ENCODE measurements at regions not wholly inside any gene's neighbourhood (a gene's known extent, or its start where the extent isn't known, plus 50 kb on each side); places are given as distances from the start of the nearest gene placed in this dataset.

DNA sequence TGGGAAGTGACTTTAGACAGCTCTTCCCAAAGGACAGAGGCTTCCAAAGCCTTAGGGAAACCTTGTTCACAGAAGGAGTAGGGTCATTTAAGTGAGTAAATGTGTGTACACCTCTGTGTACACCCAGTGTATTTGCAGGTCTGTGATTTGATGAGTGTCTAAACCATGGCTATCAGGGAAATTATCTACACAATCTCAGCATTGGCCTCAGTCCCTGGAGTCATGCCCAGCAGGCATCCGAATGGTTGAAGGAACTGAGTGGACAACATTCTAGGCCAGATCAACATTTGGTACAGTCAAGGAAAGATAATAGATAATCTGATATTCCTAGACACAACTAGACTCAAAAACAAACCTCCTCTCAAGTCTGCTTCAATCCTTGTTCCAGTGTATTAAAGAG is 258.4 kb upstream of the DAPK1 start:
- Histone ChIP-seq H3K4me1 (ENCODE audit: insufficient read depth) (no peaks in the 10 kb centered on the region), H3K4me3 (no peak overlapping the region), H3K36me3 (replicated peaks; ENCODE audit: insufficient read depth, low read depth) (no peaks in the 10 kb centered on the region), H4K20me1 (ENCODE audit: insufficient read depth, poor library complexity, severe bottlenecking) (no peaks in the 10 kb centered on the region), H3K27me3 (no peaks in the 10 kb centered on the region), H3K27ac (no peak overlapping the region), H2AFZ (no peak overlapping the region), H3K9me3 (ENCODE audit: low read depth) (no peaks in the 10 kb centered on the region), H3K79me2 (no peaks in the 10 kb centered on the region), H3K9me2 (replicated peaks; ENCODE audit: insufficient read depth) (no peaks in the 10 kb centered on the region), H3K4me2 (no peak overlapping the region)
- WGBS (ENCODE audit: low lambda C conversion rate, missing lambda C conversion rate): 89% methylated on average over 1 of the region's 1 CpG
- TF ChIP-seq, protein P1, sequence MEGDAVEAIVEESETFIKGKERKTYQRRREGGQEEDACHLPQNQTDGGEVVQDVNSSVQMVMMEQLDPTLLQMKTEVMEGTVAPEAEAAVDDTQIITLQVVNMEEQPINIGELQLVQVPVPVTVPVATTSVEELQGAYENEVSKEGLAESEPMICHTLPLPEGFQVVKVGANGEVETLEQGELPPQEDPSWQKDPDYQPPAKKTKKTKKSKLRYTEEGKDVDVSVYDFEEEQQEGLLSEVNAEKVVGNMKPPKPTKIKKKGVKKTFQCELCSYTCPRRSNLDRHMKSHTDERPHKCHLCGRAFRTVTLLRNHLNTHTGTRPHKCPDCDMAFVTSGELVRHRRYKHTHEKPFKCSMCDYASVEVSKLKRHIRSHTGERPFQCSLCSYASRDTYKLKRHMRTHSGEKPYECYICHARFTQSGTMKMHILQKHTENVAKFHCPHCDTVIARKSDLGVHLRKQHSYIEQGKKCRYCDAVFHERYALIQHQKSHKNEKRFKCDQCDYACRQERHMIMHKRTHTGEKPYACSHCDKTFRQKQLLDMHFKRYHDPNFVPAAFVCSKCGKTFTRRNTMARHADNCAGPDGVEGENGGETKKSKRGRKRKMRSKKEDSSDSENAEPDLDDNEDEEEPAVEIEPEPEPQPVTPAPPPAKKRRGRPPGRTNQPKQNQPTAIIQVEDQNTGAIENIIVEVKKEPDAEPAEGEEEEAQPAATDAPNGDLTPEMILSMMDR (IDR thresholded peaks at IDR 0.05; ENCODE audit: poor library complexity): no peak
- TF ChIP-seq EZH2 (IDR thresholded peaks at IDR 0.05; ENCODE audit: borderline replicate concordance) (no peak), EZH2phosphoT487 (IDR thresholded peaks at IDR 0.05; ENCODE audit: low read depth, severe bottlenecking, unreplicated experiment) (no peak)
- no peak for DNase-seq (ENCODE audit: low spot score)

- no peak overlapping the region for H3K4me2 ChIP-seq
- no peak overlapping the region for H3K4me3 ChIP-seq
- no peaks in the 10 kb centered on the region for H3K36me3 ChIP-seq (replicated peaks; ENCODE audit: insufficient read depth, low read depth)
- WGBS (ENCODE audit: low lambda C conversion rate, missing lambda C conversion rate): 92% methylated on average over 2 of the region's 2 CpGs
- H3K9me3 ChIP-seq (ENCODE audit: low read depth): no peaks in the 10 kb centered on the region
- no peaks in the 10 kb centered on the region for H3K4me1 ChIP-seq (ENCODE audit: insufficient read depth)
- no peak overlapping the region for H2AFZ ChIP-seq
- H3K9me2 ChIP-seq (replicated peaks; ENCODE audit: insufficient read depth): no peaks in the 10 kb centered on the region
- no peaks in the 10 kb centered on the region for H3K27me3 ChIP-seq
- H3K27ac ChIP-seq: no peak overlapping the region
- no peaks in the 10 kb centered on the region for H3K79me2 ChIP-seq
- no peaks in the 10 kb centered on the region for H4K20me1 ChIP-seq (ENCODE audit: insufficient read depth, poor library complexity, severe bottlenecking)
- no peak for DNase-seq (ENCODE audit: low spot score)
- TF ChIP-seq EZH2 (IDR thresholded peaks at IDR 0.05; ENCODE audit: borderline replicate concordance) (no peak), EZH2phosphoT487 (IDR thresholded peaks at IDR 0.05; ENCODE audit: low read depth, severe bottlenecking, unreplicated experiment) (no peak)
- TF ChIP-seq, protein P1 (IDR thresholded peaks at IDR 0.05; ENCODE audit: poor library complexity): no peak
Observed at GRCh38 chr9:87243602-87244001, 254.1 kb upstream of the DAPK1 start.

GRCh38 chr9:87245271-87245670 is 252.4 kb upstream of the DAPK1 start:
- Histone ChIP-seq H3K4me3 (no peak overlapping the region), H3K36me3 (replicated peaks; ENCODE audit: insufficient read depth, low read depth) (no peaks in the 10 kb centered on the region), H3K27me3 (no peaks in the 10 kb centered on the region), H3K27ac (no peak overlapping the region), H3K4me1 (ENCODE audit: insufficient read depth) (no peaks in the 10 kb centered on the region), H3K79me2 (no peaks in the 10 kb centered on the region), H2AFZ (no peak overlapping the region), H3K9me3 (ENCODE audit: low read depth) (no peaks in the 10 kb centered on the region), H4K20me1 (ENCODE audit: insufficient read depth, poor library complexity, severe bottlenecking) (no peaks in the 10 kb centered on the region), H3K4me2 (peak overlapping the region; percentile 31), H3K9me2 (replicated peaks; ENCODE audit: insufficient read depth) (no peaks in the 10 kb centered on the region)
- no peak for DNase-seq (ENCODE audit: low spot score)
- WGBS (ENCODE audit: low lambda C conversion rate, missing lambda C conversion rate): 50% methylated on average over 4 of the region's 4 CpGs
- TF ChIP-seq EZH2phosphoT487 (IDR thresholded peaks at IDR 0.05; ENCODE audit: low read depth, severe bottlenecking, unreplicated experiment) (no peak), EZH2 (IDR thresholded peaks at IDR 0.05; ENCODE audit: borderline replicate concordance) (no peak)
- TF ChIP-seq, protein P1 (IDR thresholded peaks at IDR 0.05; ENCODE audit: poor library complexity): no peak

GRCh38 chr9:87247097-87247496 is 250.6 kb upstream of the DAPK1 start:
- Histone ChIP-seq H4K20me1 (ENCODE audit: insufficient read depth, poor library complexity, severe bottlenecking) (no peaks in the 10 kb centered on the region), H3K4me2 (no peak overlapping the region), H2AFZ (no peak overlapping the region), H3K36me3 (replicated peaks; ENCODE audit: insufficient read depth, low read depth) (no peaks in the 10 kb centered on the region), H3K4me1 (ENCODE audit: insufficient read depth) (no peaks in the 10 kb centered on the region), H3K4me3 (no peak overlapping the region), H3K79me2 (no peaks in the 10 kb centered on the region), H3K9me2 (replicated peaks; ENCODE audit: insufficient read depth) (no peaks in the 10 kb centered on the region), H3K27ac (no peak overlapping the region), H3K9me3 (ENCODE audit: low read depth) (no peaks in the 10 kb centered on the region), H3K27me3 (no peaks in the 10 kb centered on the region)
- TF ChIP-seq, protein P1 (IDR thresholded peaks at IDR 0.05; ENCODE audit: poor library complexity): no peak
- TF ChIP-seq EZH2 (IDR thresholded peaks at IDR 0.05; ENCODE audit: borderline replicate concordance): no peak
- no peak for TF ChIP-seq EZH2phosphoT487 (IDR thresholded peaks at IDR 0.05; ENCODE audit: low read depth, severe bottlenecking, unreplicated experiment)
- DNase-seq (ENCODE audit: low spot score): no peak
- WGBS (ENCODE audit: low lambda C conversion rate, missing lambda C conversion rate): 96% methylated on average over 5 of the region's 5 CpGs
